Neural progenitor cell (in vitro differentiated cells): ENCODE measurements at regions not wholly inside any gene's neighbourhood (a gene's known extent, or its start where the extent isn't known, plus 50 kb on each side); places are given as distances from the start of the nearest gene placed in this dataset.
"Not testable (repeated sequence)": the region's sequence is repeated elsewhere in the genome, so short reads cannot be mapped to it uniquely, and the experiment has no call there.

Source experiments
- DNase-seq: peaks from one replicate; pipeline ENCODE4 v3.0.0-alpha.2; 2016; ENCODE audit warnings: low spot score
- H2AFZ ChIP-seq: fragments of 200-600 bp; sonication (generic); replicated peaks from 2 replicates; pipeline ENCODE4 v1.6.1; 2016; ENCODE audit warnings: antibody characterized with exemption
- H3F3A ChIP-seq: fragments of 200-600 bp; sonication (generic); 2 replicates; pipeline ENCODE4 v1.6.1; 2016; ENCODE audit warnings: antibody characterized with exemption, low read depth
- H3K27ac ChIP-seq: fragments of 200-600 bp; sonication (generic); 2 replicates; pipeline ENCODE4 v1.5.1; 2016; ENCODE audit warnings: mild to moderate bottlenecking
- H3K27me3 ChIP-seq: fragments of 200-600 bp; sonication (generic); 2 replicates; pipeline ENCODE4 v1.6.1; 2016; ENCODE audit warnings: mild to moderate bottlenecking, moderate library complexity
- H3K36me3 ChIP-seq: fragments of 200-600 bp; sonication (generic); 2 replicates; pipeline ENCODE4 v1.5.1; 2016
- H3K4me1 ChIP-seq: fragments of 200-600 bp; sonication (generic); 2 replicates; pipeline ENCODE4 v1.6.1; 2016; ENCODE audit warnings: mixed run types
- H3K4me2 ChIP-seq: fragments of 200-600 bp; sonication (generic); 2 replicates; pipeline ENCODE4 v1.6.1; 2016
- H3K4me3 ChIP-seq: fragments of 200-600 bp; sonication (generic); 2 replicates; pipeline ENCODE4 v1.5.1; 2016
- H3K79me2 ChIP-seq: fragments of 200-600 bp; sonication (generic); 2 replicates; pipeline ENCODE4 v1.6.1; 2016; ENCODE audit warnings: low read depth
- H3K9ac ChIP-seq: fragments of 200-600 bp; sonication (generic); 2 replicates; pipeline ENCODE4 v1.6.1; 2016
- H3K9me3 ChIP-seq: fragments of 200-600 bp; sonication (generic); 2 replicates; pipeline ENCODE4 v1.5.1; 2016; ENCODE audit warnings: low read depth
- H4K20me1 ChIP-seq: fragments of 200-600 bp; sonication (generic); 2 replicates; pipeline ENCODE4 v1.6.1; 2016; ENCODE audit warnings: low read depth
- H3K27ac Mint-ChIP-seq: 3 replicates; pipeline ENCODE4 v1.8.0; 2021; ENCODE audit warnings: mixed read lengths
- H3K27me3 Mint-ChIP-seq: 2 replicates; pipeline ENCODE4 v1.8.0; 2022; ENCODE audit warnings: low read depth, mild to moderate bottlenecking, inconsistent platforms, moderate library complexity, mixed read lengths; ENCODE audit not compliant: insufficient read depth
- H3K36me3 Mint-ChIP-seq: 3 replicates; pipeline ENCODE4 v1.8.0; 2021; ENCODE audit warnings: mixed read lengths
- H3K4me1 Mint-ChIP-seq: 3 replicates; pipeline ENCODE4 v1.8.0; 2021; ENCODE audit warnings: mixed read lengths
- H3K4me3 Mint-ChIP-seq: 3 replicates; pipeline ENCODE4 v1.8.0; 2021; ENCODE audit warnings: mild to moderate bottlenecking, moderate library complexity, mixed read lengths
- H3K9me3 Mint-ChIP-seq: 3 replicates; pipeline ENCODE4 v1.8.0; 2020; ENCODE audit warnings: mixed read lengths
- EZH2 ChIP-seq: fragments of 200-600 bp; sonication (generic); IDR thresholded peaks from 2 replicates; pipeline ENCODE4 v1.6.1; 2017; ENCODE audit warnings: antibody characterized with exemption, mild to moderate bottlenecking, moderate library complexity
- EZH2phosphoT487 ChIP-seq: fragments of 200-600 bp; sonication (generic); IDR thresholded peaks from 2 replicates; pipeline ENCODE4 v1.6.1; 2017; ENCODE audit warnings: antibody characterized with exemption
- TF ChIP-seq, protein P1 (sequence below): fragments of 200-600 bp; sonication (generic); IDR thresholded peaks from 2 replicates; pipeline ENCODE4 v1.5.1; 2017; ENCODE audit warnings: antibody characterized with exemption, mild to moderate bottlenecking

DNA sequence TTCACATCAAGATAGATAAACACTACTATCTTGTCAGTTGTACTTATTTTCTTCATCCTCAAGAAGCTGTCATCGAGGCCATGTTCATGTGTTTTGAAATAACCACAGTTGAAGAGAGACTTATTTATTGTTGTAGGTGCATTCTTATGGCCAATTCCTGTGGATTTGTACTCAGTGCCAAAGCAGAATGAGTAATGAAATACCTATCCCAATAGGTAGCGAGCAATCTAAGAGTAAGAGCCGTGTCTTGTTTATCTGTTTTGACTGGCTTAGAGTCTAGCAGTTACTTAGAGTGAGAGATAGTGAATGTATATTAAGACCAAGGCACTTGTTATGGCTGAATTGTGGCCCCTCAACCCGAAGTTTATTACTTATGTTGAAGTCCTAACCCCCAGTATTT is 631.0 kb upstream of the SPANXN1 start:
- TF ChIP-seq, protein P1, sequence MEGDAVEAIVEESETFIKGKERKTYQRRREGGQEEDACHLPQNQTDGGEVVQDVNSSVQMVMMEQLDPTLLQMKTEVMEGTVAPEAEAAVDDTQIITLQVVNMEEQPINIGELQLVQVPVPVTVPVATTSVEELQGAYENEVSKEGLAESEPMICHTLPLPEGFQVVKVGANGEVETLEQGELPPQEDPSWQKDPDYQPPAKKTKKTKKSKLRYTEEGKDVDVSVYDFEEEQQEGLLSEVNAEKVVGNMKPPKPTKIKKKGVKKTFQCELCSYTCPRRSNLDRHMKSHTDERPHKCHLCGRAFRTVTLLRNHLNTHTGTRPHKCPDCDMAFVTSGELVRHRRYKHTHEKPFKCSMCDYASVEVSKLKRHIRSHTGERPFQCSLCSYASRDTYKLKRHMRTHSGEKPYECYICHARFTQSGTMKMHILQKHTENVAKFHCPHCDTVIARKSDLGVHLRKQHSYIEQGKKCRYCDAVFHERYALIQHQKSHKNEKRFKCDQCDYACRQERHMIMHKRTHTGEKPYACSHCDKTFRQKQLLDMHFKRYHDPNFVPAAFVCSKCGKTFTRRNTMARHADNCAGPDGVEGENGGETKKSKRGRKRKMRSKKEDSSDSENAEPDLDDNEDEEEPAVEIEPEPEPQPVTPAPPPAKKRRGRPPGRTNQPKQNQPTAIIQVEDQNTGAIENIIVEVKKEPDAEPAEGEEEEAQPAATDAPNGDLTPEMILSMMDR = no peak
- TF ChIP-seq EZH2phosphoT487 (no peak), EZH2 (no peak)
- Histone ChIP-seq H3K79me2 (no peaks in the 10 kb centered on the region), H2AFZ (no peak overlapping the region), H3K36me3 (no peaks in the 10 kb centered on the region), H3K27ac (no peak overlapping the region), H3K9ac (no peak overlapping the region), H3K4me2 (no peak overlapping the region), H3K9me3 (no peaks in the 10 kb centered on the region), H3K4me1 (no peaks in the 10 kb centered on the region), H3F3A (no peaks in the 10 kb centered on the region), H4K20me1 (no peaks in the 10 kb centered on the region), H3K4me3 (no peak overlapping the region), H3K27me3 (no peaks in the 10 kb centered on the region)
- no peaks in the 10 kb centered on the region for H3K9me3 Mint-ChIP-seq
- no peaks in the 10 kb centered on the region for H3K27me3 Mint-ChIP-seq
- H3K27ac Mint-ChIP-seq = no peak overlapping the region
- no peaks in the 10 kb centered on the region for H3K4me1 Mint-ChIP-seq
- DNase-seq = no peak
- H3K36me3 Mint-ChIP-seq = no peaks in the 10 kb centered on the region
- H3K4me3 Mint-ChIP-seq = no peak overlapping the region

DNA sequence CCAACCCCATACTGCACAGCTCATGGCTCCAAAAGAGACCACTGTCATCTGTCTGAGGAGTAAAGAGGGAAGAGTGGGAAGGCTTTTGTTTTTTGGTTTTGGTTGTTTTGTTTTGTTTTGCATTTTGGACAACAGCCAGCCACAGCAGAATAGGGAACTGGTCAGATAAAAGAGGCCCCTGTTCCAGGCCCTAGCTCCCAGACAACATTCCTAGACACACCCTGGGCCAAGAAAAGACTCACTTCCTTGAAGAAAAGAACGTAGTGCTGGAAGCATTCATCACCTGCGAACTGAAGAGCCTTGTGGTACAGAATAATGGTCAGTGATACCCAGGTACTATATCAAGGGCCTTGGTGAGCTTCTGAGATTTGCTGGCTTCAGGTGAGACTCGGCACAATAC is 619.4 kb upstream of the SPANXN1 start:
- H3K4me2 ChIP-seq = no peak overlapping the region
- H3K9me3 ChIP-seq = no peaks in the 10 kb centered on the region
- no peak overlapping the region for H3K4me3 Mint-ChIP-seq
- H3K9me3 Mint-ChIP-seq = no peaks in the 10 kb centered on the region
- no peak for DNase-seq
- H4K20me1 ChIP-seq = no peaks in the 10 kb centered on the region
- no peaks in the 10 kb centered on the region for H3K4me1 Mint-ChIP-seq
- no peaks in the 10 kb centered on the region for H3F3A ChIP-seq
- H3K36me3 ChIP-seq = no peaks in the 10 kb centered on the region
- H3K27me3 ChIP-seq = no peaks in the 10 kb centered on the region
- H3K27ac ChIP-seq = no peak overlapping the region
- no peaks in the 10 kb centered on the region for H3K27me3 Mint-ChIP-seq
- no peak overlapping the region for H3K9ac ChIP-seq
- no peak overlapping the region for H2AFZ ChIP-seq
- H3K79me2 ChIP-seq = no peaks in the 10 kb centered on the region
- no peaks in the 10 kb centered on the region for H3K4me1 ChIP-seq
- no peak overlapping the region for H3K27ac Mint-ChIP-seq
- no peak overlapping the region for H3K4me3 ChIP-seq
- H3K36me3 Mint-ChIP-seq = no peaks in the 10 kb centered on the region
- TF ChIP-seq EZH2 (no peak), EZH2phosphoT487 (no peak)
- TF ChIP-seq, protein P1 = no peak

DNA sequence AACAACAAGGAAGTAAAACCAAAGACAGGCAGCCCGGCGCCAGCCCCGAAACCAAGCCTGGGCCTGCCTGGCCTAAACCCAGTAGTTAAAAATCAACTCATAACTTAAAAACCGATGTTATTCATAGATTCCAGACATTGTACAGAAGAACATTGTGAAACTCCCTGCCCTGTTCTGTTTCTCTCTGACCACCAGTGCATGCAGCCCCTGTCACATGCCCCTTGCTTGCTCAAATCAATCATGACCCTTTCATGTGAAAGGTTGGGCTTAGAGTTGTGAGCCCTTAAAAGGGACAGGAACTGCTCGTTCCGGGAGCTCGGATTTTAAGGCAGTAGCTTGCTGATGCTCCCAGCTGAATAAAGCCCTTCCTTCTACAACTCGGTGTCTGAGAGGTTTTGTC is 612.9 kb upstream of the SPANXN1 start:
- not testable (repeated sequence) for H3K27me3 Mint-ChIP-seq, H3K27ac Mint-ChIP-seq

DNA sequence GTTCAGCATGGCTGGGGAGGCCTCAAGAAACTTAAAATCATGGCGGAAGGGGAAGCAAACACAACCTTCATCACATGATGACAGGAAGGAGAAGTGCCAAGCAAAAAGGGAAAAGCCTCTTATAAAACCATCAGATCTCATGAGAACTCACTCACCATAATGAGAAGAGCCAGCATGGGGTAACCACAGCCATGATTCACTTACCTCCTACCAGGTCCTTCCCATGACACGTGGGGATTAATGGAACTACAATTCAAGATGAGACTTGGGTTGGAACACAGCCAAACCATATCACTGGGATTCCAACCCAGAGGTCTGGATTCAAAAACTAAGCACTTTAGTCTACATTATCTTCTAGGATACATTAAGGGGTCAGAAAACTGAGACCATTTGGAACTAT is 609.6 kb upstream of the SPANXN1 start:
- Histone ChIP-seq H3K4me2 (no peak overlapping the region), H3K27ac (no peak overlapping the region), H3K36me3 (no peaks in the 10 kb centered on the region), H3K9ac (no peak overlapping the region), H3K4me3 (no peak overlapping the region), H3K4me1 (no peaks in the 10 kb centered on the region), H3K79me2 (no peaks in the 10 kb centered on the region), H4K20me1 (no peaks in the 10 kb centered on the region), H2AFZ (no peak overlapping the region), H3K9me3 (peaks cover 4% of the 10 kb centered on the region), H3K27me3 (no peaks in the 10 kb centered on the region), H3F3A (no peaks in the 10 kb centered on the region)
- no peaks in the 10 kb centered on the region for H3K9me3 Mint-ChIP-seq
- no peaks in the 10 kb centered on the region for H3K4me1 Mint-ChIP-seq
- no peaks in the 10 kb centered on the region for H3K27me3 Mint-ChIP-seq
- TF ChIP-seq EZH2phosphoT487 = no peak
- no peak for TF ChIP-seq EZH2
- TF ChIP-seq, protein P1 = no peak
- H3K27ac Mint-ChIP-seq = no peak overlapping the region
- DNase-seq = no peak
- no peaks in the 10 kb centered on the region for H3K36me3 Mint-ChIP-seq
- H3K4me3 Mint-ChIP-seq = no peak overlapping the region

More for the DNA sequence above, 612.9 kb upstream of the SPANXN1 start:
- H4K20me1 ChIP-seq, H3K4me3 ChIP-seq, H3K36me3 Mint-ChIP-seq, H3K9me3 ChIP-seq, H3K4me1 ChIP-seq, H3K9me3 Mint-ChIP-seq, H3K4me1 Mint-ChIP-seq, H2AFZ ChIP-seq, H3K36me3 ChIP-seq, H3K27me3 ChIP-seq, DNase-seq, H3K79me2 ChIP-seq, H3K9ac ChIP-seq, H3K4me3 Mint-ChIP-seq, H3F3A ChIP-seq, H3K27ac ChIP-seq, H3K4me2 ChIP-seq: not testable (repeated sequence)
